D721Med (cell line): ENCODE measurements at regions not wholly inside any gene's neighbourhood (a gene's known extent, or its start where the extent isn't known, plus 50 kb on each side); places are given as distances from the start of the nearest gene placed in this dataset.

Experiments
- DNase-seq: peaks from one replicate; pipeline ENCODE4 v3.0.0; 2011; ENCODE audit warnings: low spot score; ENCODE audit not compliant: insufficient read length
- FAIRE-seq: peaks from 2 replicates; lab custom pipeline; 2011; peaks lifted over from hg19 to GRCh38; lab: Jason Lieb, UNC
- CTCF ChIP-seq: IDR thresholded peaks from 2 replicates; pipeline ENCODE4 v1.5.1; 2012; ENCODE audit warnings: mild to moderate bottlenecking, control low read depth; ENCODE audit not compliant: insufficient read depth; ENCODE audit errors: missing control alignments

GRCh38 chr9:95592931-95593330 is 76.2 kb upstream of the PTCH1 start:
- no peak for TF ChIP-seq CTCF
- FAIRE-seq (no peak), DNase-seq (no peak)

DNA sequence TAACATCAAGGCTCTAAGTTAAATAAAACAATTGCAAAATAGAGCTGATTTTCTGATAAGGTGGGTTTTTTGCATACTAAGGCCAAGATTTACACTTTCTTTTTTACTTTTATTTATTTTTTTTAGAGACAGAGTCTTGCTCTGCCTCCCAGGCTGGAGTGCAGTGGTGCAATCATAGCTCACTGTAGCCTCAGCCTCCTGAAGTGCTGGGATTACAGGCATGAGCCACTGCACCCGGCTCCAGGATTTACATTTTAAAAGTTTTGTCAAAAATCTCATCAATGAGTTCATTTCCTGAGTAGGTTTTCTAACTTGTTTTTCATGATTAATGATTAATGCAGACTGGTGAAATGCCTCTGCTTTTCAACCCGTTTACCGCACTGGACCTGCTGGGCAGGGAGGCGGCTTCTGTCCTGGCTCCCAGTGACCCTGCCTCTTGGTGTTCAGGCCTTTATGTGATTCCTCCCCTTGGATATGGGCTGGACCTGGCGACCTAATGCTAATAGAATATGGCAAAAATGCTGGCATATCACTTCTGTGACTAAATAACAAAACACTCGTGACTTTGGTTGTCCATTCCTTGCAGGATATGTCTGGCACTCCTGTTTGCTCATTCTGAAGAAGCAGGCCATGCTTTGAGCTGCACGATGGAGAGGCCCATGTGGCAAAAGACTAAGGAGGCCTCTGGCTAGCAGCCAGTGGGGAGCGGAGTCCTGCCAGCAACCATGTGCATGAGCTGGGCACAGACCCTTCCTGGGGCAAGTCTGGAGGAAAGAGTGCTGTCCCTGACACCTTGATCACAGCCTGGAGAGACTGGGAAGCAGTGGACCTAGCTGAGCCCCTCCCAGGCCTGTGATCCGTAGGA is 72.2 kb upstream of the PTCH1 start:
- no peak for TF ChIP-seq CTCF
- FAIRE-seq, result no peak
- DNase-seq, result no peak

DNA sequence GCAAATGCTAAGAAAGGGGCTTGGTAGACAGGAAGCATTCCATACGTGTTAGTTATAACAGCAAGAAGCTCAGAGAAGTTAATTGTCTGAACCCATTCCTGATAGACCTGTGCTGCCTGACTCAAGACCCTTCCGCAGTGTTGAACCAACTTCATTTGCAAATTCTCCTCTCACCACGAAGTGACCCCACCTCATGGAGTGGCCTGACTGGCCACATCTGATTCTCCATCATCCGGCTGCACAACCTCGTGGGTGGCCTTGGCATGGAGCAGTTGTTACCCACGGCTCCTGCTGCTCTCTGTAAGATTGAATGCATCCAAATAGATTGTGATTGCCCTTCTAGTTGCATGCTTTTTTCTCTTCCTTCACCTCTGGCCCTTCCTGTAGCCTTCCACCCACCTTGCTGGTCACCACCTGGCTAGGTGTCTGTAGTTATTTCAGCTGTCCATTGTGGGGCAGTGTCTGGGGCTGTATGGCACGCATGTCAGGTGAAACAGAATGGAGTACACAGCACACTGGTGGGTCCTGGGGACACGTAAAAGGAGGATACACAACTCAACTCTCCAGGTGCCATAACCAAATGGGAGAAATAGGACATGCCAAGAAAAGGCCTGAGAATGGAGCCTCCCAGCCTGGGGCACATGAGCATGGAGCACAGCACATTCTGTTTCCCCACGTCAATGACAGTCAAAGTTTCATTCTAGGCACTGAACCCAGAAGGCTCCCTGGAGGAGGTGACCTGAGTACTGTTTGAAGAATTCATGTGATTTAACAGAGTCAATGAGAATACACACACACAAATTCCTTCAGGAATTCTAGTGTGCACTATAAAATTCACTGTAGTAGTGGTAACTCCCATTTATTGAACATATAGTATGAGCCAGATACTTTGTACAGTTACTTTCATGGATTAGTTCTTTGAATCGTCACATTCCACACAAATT is 70.5 kb upstream of the PTCH1 start:
- no peak for FAIRE-seq
- TF ChIP-seq CTCF, result no peak
- DNase-seq, result no peak

- FAIRE-seq (no peak), DNase-seq (no peak)
- TF ChIP-seq CTCF, result no peak
Measured at GRCh38 chr9:95586326-95586725, 69.6 kb upstream of the PTCH1 start.

DNA sequence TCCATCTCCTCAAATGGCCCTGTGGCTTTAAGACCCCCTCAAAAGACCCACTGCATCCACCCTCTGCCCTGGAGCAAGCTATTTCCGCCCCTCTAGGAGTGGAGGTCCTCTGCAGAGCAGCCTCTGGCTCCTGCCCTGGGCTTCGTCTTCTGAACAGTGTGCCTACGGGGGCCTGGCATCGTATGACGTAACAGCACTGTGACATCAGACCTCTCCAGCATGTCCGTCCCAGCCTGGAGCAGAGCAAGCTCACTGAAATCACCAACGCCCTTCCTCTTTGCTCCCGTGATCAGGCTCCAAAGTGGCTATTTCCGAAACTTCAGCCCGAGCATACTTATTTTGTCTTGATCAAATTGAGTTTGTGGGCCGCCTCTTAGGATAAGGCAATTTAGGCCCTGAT is 69.1 kb upstream of the PTCH1 start:
- FAIRE-seq (no peak), DNase-seq (no peak)
- TF ChIP-seq CTCF, result no peak

GRCh38 chr9:95584176-95584575 is 67.4 kb upstream of the PTCH1 start:
- no peak for FAIRE-seq
- TF ChIP-seq CTCF, result no peak
- DNase-seq, result no peak
